Mesenchymal stem cell (in vitro differentiated cells and primary cell): ENCODE measurements at regions not wholly inside any gene's neighbourhood (a gene's known extent, or its start where the extent isn't known, plus 50 kb on each side); places are given as distances from the start of the nearest gene placed in this dataset.

Source experiments
- DNase-seq: peaks from one replicate; pipeline ENCODE4 v3.0.0-alpha.2; 2013
- H2AFZ ChIP-seq: one replicate; pipeline ENCODE4 v1.6.1; 2013; ENCODE audit warnings: low read depth, mild to moderate bottlenecking, control low read depth, inconsistent platforms, low read length, moderate library complexity
- H2AK5ac ChIP-seq: 2 replicates; pipeline ENCODE4 v1.6.1; 2013; ENCODE audit warnings: low read length, moderate library complexity, mild to moderate bottlenecking, inconsistent platforms; ENCODE audit not compliant: severe bottlenecking
- H2BK120ac ChIP-seq: one replicate; pipeline ENCODE4 v1.6.1; 2013; ENCODE audit warnings: low read depth, mild to moderate bottlenecking, inconsistent platforms, low read length, moderate library complexity
- H2BK12ac ChIP-seq, 2 experiments: one replicate each; pipeline ENCODE4 v1.6.1; 2013; ENCODE audit warnings: inconsistent platforms in 2 of 2, low read length in 2 of 2, mild to moderate bottlenecking in 2 of 2, moderate library complexity in 2 of 2, control low read depth in 1 of 2
- H2BK15ac ChIP-seq: one replicate; pipeline ENCODE4 v1.6.1; 2013; ENCODE audit warnings: mild to moderate bottlenecking, low read depth, inconsistent platforms; ENCODE audit not compliant: poor library complexity, severe bottlenecking
- H2BK5ac ChIP-seq: 2 replicates; pipeline ENCODE4 v1.6.1; 2013; ENCODE audit warnings: low read depth, mild to moderate bottlenecking, low read length, control low read depth, inconsistent platforms; ENCODE audit not compliant: poor library complexity, severe bottlenecking
- H3K14ac ChIP-seq, 2 experiments: one replicate each; pipeline ENCODE4 v1.6.1; 2013; ENCODE audit warnings: inconsistent platforms in 2 of 2, low read length in 2 of 2, control low read depth in 1 of 2, mild to moderate bottlenecking in 1 of 2, moderate library complexity in 1 of 2
- H3K18ac ChIP-seq, 2 experiments: one replicate each; pipeline ENCODE4 v1.6.1; 2013; ENCODE audit warnings: inconsistent platforms in 2 of 2, low read length in 2 of 2, control low read depth in 1 of 2, low read depth in 1 of 2, mild to moderate bottlenecking in 1 of 2
- H3K23ac ChIP-seq, 2 experiments: one replicate each; pipeline ENCODE4 v1.6.1; 2013; ENCODE audit warnings: inconsistent platforms in 2 of 2, low read length in 2 of 2, mild to moderate bottlenecking in 2 of 2, moderate library complexity in 2 of 2, control low read depth in 1 of 2
- H3K27ac ChIP-seq: 2 replicates; pipeline ENCODE4 v1.5.1; 2013; ENCODE audit warnings: mild to moderate bottlenecking, moderate library complexity, low read length, control low read depth, inconsistent platforms; ENCODE audit not compliant: poor library complexity, severe bottlenecking
- H3K27me3 ChIP-seq, 2 experiments: 2 replicates each; pipeline versions ENCODE4 v1.6.1 to v1.7.0; 2013; ENCODE audit warnings: low read length in 2 of 2, mild to moderate bottlenecking in 2 of 2, moderate library complexity in 2 of 2, control low read depth in 1 of 2, inconsistent platforms in 1 of 2; ENCODE audit not compliant: control insufficient read depth in 1 of 2, insufficient read depth in 1 of 2
- H3K36me3 ChIP-seq, 2 experiments: 2 replicates each; pipeline versions ENCODE4 v1.6.1 to v1.7.0; 2013; ENCODE audit warnings: low read length in 2 of 2, control low read depth in 1 of 2, inconsistent platforms in 1 of 2, low read depth in 1 of 2, mild to moderate bottlenecking in 1 of 2; ENCODE audit not compliant: insufficient read depth in 2 of 2, control insufficient read depth in 1 of 2
- H3K4ac ChIP-seq, 2 experiments: one replicate each; pipeline ENCODE4 v1.6.1; 2013; ENCODE audit warnings: inconsistent platforms in 2 of 2, low read length in 2 of 2, mild to moderate bottlenecking in 2 of 2, moderate library complexity in 2 of 2, control low read depth in 1 of 2, low read depth in 1 of 2
- H3K4me1 ChIP-seq: 2 replicates; pipeline ENCODE4 v1.6.1; 2013; ENCODE audit warnings: low read depth, low read length, control low read depth; ENCODE audit not compliant: control insufficient read depth, insufficient read depth
- H3K4me2 ChIP-seq: 2 replicates; pipeline ENCODE4 v1.6.1; 2013; ENCODE audit warnings: low read length, mild to moderate bottlenecking, inconsistent platforms; ENCODE audit not compliant: poor library complexity, severe bottlenecking
- H3K4me3 ChIP-seq, 2 experiments: 2 replicates each; pipeline versions ENCODE4 v1.5.1 to v1.7.0; 2013; ENCODE audit warnings: low read length in 2 of 2, mild to moderate bottlenecking in 2 of 2, control low read depth in 1 of 2, low read depth in 1 of 2; ENCODE audit not compliant: insufficient read depth in 1 of 2
- H3K79me1 ChIP-seq: replicated peaks from 2 replicates; pipeline ENCODE4 v1.6.1; 2013; ENCODE audit warnings: mild to moderate bottlenecking, control low read depth, low read length, inconsistent platforms; ENCODE audit not compliant: poor library complexity, severe bottlenecking
- H3K9ac ChIP-seq: 2 replicates; pipeline ENCODE4 v1.7.0; 2013; ENCODE audit warnings: mild to moderate bottlenecking, low read length, moderate library complexity
- H3K9me3 ChIP-seq: 2 replicates; pipeline ENCODE4 v1.7.0; 2013; ENCODE audit warnings: mild to moderate bottlenecking, low read length; ENCODE audit not compliant: control insufficient read depth
- H4K8ac ChIP-seq: one replicate; pipeline ENCODE4 v1.6.1; 2013; ENCODE audit warnings: inconsistent platforms, mild to moderate bottlenecking, low read length, moderate library complexity
- H4K91ac ChIP-seq: one replicate; pipeline ENCODE4 v1.6.1; 2013; ENCODE audit warnings: mild to moderate bottlenecking, low read length, inconsistent platforms
- WGBS: methylation state at CpG from one replicate; pipeline ENCODE4 v1.1.7; 2013; ENCODE audit warnings: mixed read lengths; 5-methylcytosine and 5-hydroxymethylcytosine counted together

- Histone ChIP-seq H3K4me3 (peak overlapping the region in 1 of 2 experiments; percentile 67), H2BK120ac (no peak overlapping the region), H2BK12ac (no peak overlapping the region), H3K27ac (no peak overlapping the region), H3K14ac (no peak overlapping the region), H3K18ac (no peak overlapping the region), H3K36me3 (no peaks in the 10 kb centered on the region), H3K9me3 (no peaks in the 10 kb centered on the region), H3K27me3 (no peaks in the 10 kb centered on the region), H2AFZ (no peak overlapping the region), H2BK5ac (no peak overlapping the region), H2AK5ac (no peak overlapping the region), H3K4me1 (peaks cover 2% of the 10 kb centered on the region), H3K4ac (no peak overlapping the region), H3K79me1 (no peaks in the 10 kb centered on the region), H2BK15ac (no peak overlapping the region), H4K91ac (no peak overlapping the region), H3K9ac (peak overlapping the region; percentile 82), H3K23ac (no peak overlapping the region), H4K8ac (no peak overlapping the region), H3K4me2 (no peak overlapping the region)
- peak; percentile 80 for DNase-seq
- WGBS: 63% methylated on average over 6 of the region's 8 CpGs
These were observed 364.9 kb upstream of the RBMS3 start for GRCh38 chr3:28915741-28916500.

- H4K91ac ChIP-seq: no peak overlapping the region
- no peak overlapping the region for H2BK15ac ChIP-seq
- 65% methylated on average over 12 of the region's 16 CpGs for WGBS
- no peak overlapping the region for H3K23ac ChIP-seq
- no peaks in the 10 kb centered on the region for H3K79me1 ChIP-seq
- no peaks in the 10 kb centered on the region for H3K9me3 ChIP-seq
- no peak overlapping the region for H3K14ac ChIP-seq
- peak overlapping the region; percentile 16 for H3K27ac ChIP-seq
- H3K9ac ChIP-seq: peak overlapping the region; percentile 82
- H2BK12ac ChIP-seq: peak overlapping the region in 1 of 2 experiments; percentile 87
- H2BK120ac ChIP-seq: peak overlapping the region; percentile 11
- no peak overlapping the region for H2BK5ac ChIP-seq
- H3K18ac ChIP-seq: peak overlapping the region in 1 of 2 experiments; percentile 4
- no peaks in the 10 kb centered on the region for H3K36me3 ChIP-seq
- H3K27me3 ChIP-seq: no peaks in the 10 kb centered on the region
- peak overlapping the region; percentile 50 for H3K4me2 ChIP-seq
- H4K8ac ChIP-seq: no peak overlapping the region
- H3K4me3 ChIP-seq: peak overlapping the region in 1 of 2 experiments; percentile 67
- no peak overlapping the region for H2AFZ ChIP-seq
- peak overlapping the region in 1 of 2 experiments; percentile 43 for H3K4ac ChIP-seq
- peak; percentile 69 for DNase-seq
- peaks cover 2% of the 10 kb centered on the region for H3K4me1 ChIP-seq
- H2AK5ac ChIP-seq: peak overlapping the region; percentile 21
These were observed 364.0 kb upstream of the RBMS3 start for GRCh38 chr3:28916713-28917499.

GRCh38 chr3:28917895-28918475, 362.9 kb upstream of the RBMS3 start:
- Histone ChIP-seq H3K4me1 (peaks cover 2% of the 10 kb centered on the region), H2AK5ac (no peak overlapping the region), H3K4me2 (no peak overlapping the region), H4K91ac (no peak overlapping the region), H3K79me1 (no peaks in the 10 kb centered on the region), H3K9me3 (no peaks in the 10 kb centered on the region), H3K27me3 (no peaks in the 10 kb centered on the region), H3K23ac (no peak overlapping the region), H3K4me3 (no peak overlapping the region), H2BK120ac (no peak overlapping the region), H3K9ac (no peak overlapping the region), H3K18ac (no peak overlapping the region), H3K36me3 (no peaks in the 10 kb centered on the region), H3K4ac (no peak overlapping the region), H2BK12ac (no peak overlapping the region), H2AFZ (no peak overlapping the region), H2BK5ac (no peak overlapping the region), H4K8ac (no peak overlapping the region), H3K14ac (no peak overlapping the region), H2BK15ac (no peak overlapping the region), H3K27ac (no peak overlapping the region)
- 91% methylated on average over 2 of the region's 4 CpGs for WGBS
- DNase-seq: peak; percentile 26

GRCh38 chr3:28922376-28922775, 358.5 kb upstream of the RBMS3 start:
- Histone ChIP-seq H3K4me1 (no peaks in the 10 kb centered on the region), H3K9ac (no peak overlapping the region), H2BK120ac (no peak overlapping the region), H2BK5ac (no peak overlapping the region), H3K27ac (no peak overlapping the region), H3K18ac (no peak overlapping the region), H3K14ac (no peak overlapping the region), H4K8ac (no peak overlapping the region), H2BK15ac (no peak overlapping the region), H3K9me3 (no peaks in the 10 kb centered on the region), H3K4me3 (no peak overlapping the region), H3K4ac (no peak overlapping the region), H3K23ac (no peak overlapping the region), H4K91ac (no peak overlapping the region), H2AK5ac (no peak overlapping the region), H3K79me1 (no peaks in the 10 kb centered on the region), H3K36me3 (no peaks in the 10 kb centered on the region), H2AFZ (no peak overlapping the region), H3K27me3 (no peaks in the 10 kb centered on the region), H2BK12ac (no peak overlapping the region), H3K4me2 (no peak overlapping the region)
- no CpG with 5 or more reads among the region's 3 CpGs for WGBS
- no peak for DNase-seq
